ENCODE measurements at regions not wholly inside any gene's neighbourhood (a gene's known extent, or its start where the extent isn't known, plus 50 kb on each side); places are given as distances from the start of the nearest gene placed in this dataset.

GRCh38 chr1:88375977-88376376 is 308.1 kb upstream of the PKN2 start:
- no peaks in the 10 kb centered on the region for H3K4me1 Mint-ChIP-seq (ENCODE audit: low read depth)
- no peaks in the 10 kb centered on the region for H3K27me3 Mint-ChIP-seq
- no peak overlapping the region for H3K4me3 Mint-ChIP-seq
- no peaks in the 10 kb centered on the region for H3K36me3 Mint-ChIP-seq (ENCODE audit: low read depth)
- H3K9me3 Mint-ChIP-seq, result no peaks in the 10 kb centered on the region
- no peak overlapping the region for H3K27ac Mint-ChIP-seq
- intact Hi-C loops (cut with micrococcal nuclease), result no loop called here

DNA sequence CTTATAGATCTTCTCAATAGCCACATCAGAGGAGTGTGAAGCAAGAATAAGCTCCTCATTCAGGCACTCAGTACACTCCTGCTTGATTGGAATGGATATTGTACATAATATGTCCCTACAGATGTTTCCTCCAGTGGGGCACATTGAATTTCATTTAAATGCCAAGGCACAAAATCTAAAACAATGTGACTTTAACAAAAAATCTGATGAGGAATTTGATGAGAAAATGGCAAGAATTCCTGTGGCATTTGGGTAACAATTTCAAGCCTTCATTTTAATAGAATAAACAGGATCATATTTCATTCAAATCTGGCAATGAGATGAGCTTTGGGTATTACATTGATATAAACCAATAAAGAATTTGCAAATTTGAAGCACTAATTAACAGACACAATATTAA is 307.7 kb upstream of the PKN2 start:
- H3K27ac Mint-ChIP-seq, result no peak overlapping the region
- H3K36me3 Mint-ChIP-seq (ENCODE audit: low read depth), result no peaks in the 10 kb centered on the region
- no peaks in the 10 kb centered on the region for H3K27me3 Mint-ChIP-seq
- no peaks in the 10 kb centered on the region for H3K9me3 Mint-ChIP-seq
- no peaks in the 10 kb centered on the region for H3K4me1 Mint-ChIP-seq (ENCODE audit: low read depth)
- intact Hi-C loops (cut with micrococcal nuclease), result no loop called here
- no peak overlapping the region for H3K4me3 Mint-ChIP-seq

DNA sequence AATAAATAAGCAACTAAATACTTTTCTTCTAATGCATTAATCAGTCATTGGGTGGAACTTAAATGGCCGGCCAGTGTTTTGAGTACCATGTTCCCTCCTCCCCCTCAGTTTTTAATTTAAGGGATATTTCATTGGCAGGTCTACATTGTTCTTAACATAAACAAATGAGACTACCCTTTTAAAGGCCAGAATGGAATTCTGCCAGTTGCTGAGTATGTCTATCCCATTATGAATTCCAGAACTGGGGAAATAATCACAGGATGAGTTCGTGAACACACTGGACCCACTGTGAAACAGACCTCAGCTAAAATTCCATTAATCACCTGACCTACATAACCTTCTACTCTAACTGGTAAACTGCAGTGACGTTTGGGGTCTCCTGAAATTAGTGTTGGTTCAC is 305.5 kb upstream of the PKN2 start:
- no peaks in the 10 kb centered on the region for H3K27me3 Mint-ChIP-seq
- no peak overlapping the region for H3K4me3 Mint-ChIP-seq
- no peaks in the 10 kb centered on the region for H3K9me3 Mint-ChIP-seq

DNA sequence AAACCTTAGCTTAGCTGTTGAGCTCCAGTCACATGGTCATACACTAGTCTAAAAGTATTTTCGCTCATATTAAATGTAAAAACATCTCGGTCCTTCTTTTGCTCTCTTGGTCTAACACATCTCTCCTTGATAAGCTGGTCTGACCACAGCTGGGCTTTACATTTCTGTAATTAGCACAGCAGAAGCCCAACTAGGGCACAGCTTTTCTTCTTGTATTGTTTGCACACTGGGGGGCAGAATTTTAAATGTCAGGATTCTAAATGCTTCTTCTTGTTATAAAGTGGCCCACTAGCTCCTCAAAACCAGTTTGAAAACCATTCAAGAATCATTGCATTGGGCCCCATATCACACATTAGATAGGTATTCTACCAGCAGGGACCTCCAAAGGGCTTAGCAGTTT is 289.1 kb upstream of the PKN2 start:
- H3K36me3 Mint-ChIP-seq (ENCODE audit: low read depth), result no peaks in the 10 kb centered on the region
- no peak overlapping the region for H3K4me3 Mint-ChIP-seq
- H3K27ac Mint-ChIP-seq, result no peak overlapping the region
- no peaks in the 10 kb centered on the region for H3K4me1 Mint-ChIP-seq (ENCODE audit: low read depth)
- no peaks in the 10 kb centered on the region for H3K27me3 Mint-ChIP-seq
- H3K9me3 Mint-ChIP-seq, result no peaks in the 10 kb centered on the region
- intact Hi-C loops (cut with micrococcal nuclease), result no loop called here

More for the DNA sequence above, 305.5 kb upstream of the PKN2 start:
- Mint-ChIP-seq H3K36me3 (ENCODE audit: low read depth) (no peaks in the 10 kb centered on the region), H3K27ac (no peak overlapping the region), H3K4me1 (ENCODE audit: low read depth) (no peaks in the 10 kb centered on the region)
- intact Hi-C loops (cut with micrococcal nuclease), result no loop called here

- Mint-ChIP-seq H3K27me3 (no peaks in the 10 kb centered on the region), H3K4me3 (no peak overlapping the region), H3K27ac (no peak overlapping the region), H3K9me3 (no peaks in the 10 kb centered on the region), H3K36me3 (ENCODE audit: low read depth) (no peaks in the 10 kb centered on the region), H3K4me1 (ENCODE audit: low read depth) (no peaks in the 10 kb centered on the region)
- intact Hi-C loops (cut with micrococcal nuclease), result no loop called here
Measured at GRCh38 chr1:88398338-88398737, 285.7 kb upstream of the PKN2 start.

DNA sequence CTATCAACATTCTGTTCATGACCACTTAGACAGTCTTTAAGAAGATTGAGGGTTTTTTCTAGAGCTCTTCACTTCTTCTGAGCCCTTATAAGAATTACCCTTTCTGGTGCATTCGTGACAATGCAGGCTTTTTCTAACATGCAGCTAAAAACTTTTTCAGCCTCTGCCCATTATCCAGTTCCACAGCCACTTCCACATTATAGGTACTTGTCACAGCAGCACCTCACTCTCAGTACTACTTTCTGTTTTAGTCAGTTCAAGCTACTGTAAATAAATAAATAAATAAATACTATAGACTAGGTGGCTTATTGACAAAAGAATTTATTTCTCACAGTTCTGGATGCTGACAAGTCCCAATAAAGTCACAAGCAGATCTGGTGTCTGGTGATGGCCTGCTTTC is 284.4 kb upstream of the PKN2 start:
- intact Hi-C loops (cut with micrococcal nuclease), result no loop called here

GRCh38 chr1:88401313-88401712 is 282.8 kb upstream of the PKN2 start:
- no peak overlapping the region for H3K27ac Mint-ChIP-seq
- intact Hi-C loops (cut with micrococcal nuclease), result no loop called here
- H3K36me3 Mint-ChIP-seq (ENCODE audit: low read depth), result no peaks in the 10 kb centered on the region
- no peaks in the 10 kb centered on the region for H3K9me3 Mint-ChIP-seq
- no peak overlapping the region for H3K4me3 Mint-ChIP-seq
- H3K4me1 Mint-ChIP-seq (ENCODE audit: low read depth), result no peaks in the 10 kb centered on the region
- H3K27me3 Mint-ChIP-seq, result no peaks in the 10 kb centered on the region

More for the DNA sequence above, 284.4 kb upstream of the PKN2 start:
- no peaks in the 10 kb centered on the region for H3K4me1 Mint-ChIP-seq (ENCODE audit: low read depth)
- no peaks in the 10 kb centered on the region for H3K36me3 Mint-ChIP-seq (ENCODE audit: low read depth)
- no peaks in the 10 kb centered on the region for H3K9me3 Mint-ChIP-seq
- no peaks in the 10 kb centered on the region for H3K27me3 Mint-ChIP-seq
- no peak overlapping the region for H3K27ac Mint-ChIP-seq
- no peak overlapping the region for H3K4me3 Mint-ChIP-seq

- intact Hi-C loops (cut with micrococcal nuclease), result no loop called here
- Mint-ChIP-seq H3K36me3 (ENCODE audit: low read depth) (no peaks in the 10 kb centered on the region), H3K9me3 (peaks cover 8% of the 10 kb centered on the region), H3K27ac (no peak overlapping the region), H3K27me3 (no peaks in the 10 kb centered on the region), H3K4me3 (no peak overlapping the region), H3K4me1 (ENCODE audit: low read depth) (no peaks in the 10 kb centered on the region)
Measured at GRCh38 chr1:88404582-88404981, 279.5 kb upstream of the PKN2 start.

- Mint-ChIP-seq H3K4me1 (ENCODE audit: low read depth) (no peaks in the 10 kb centered on the region), H3K27me3 (no peaks in the 10 kb centered on the region), H3K9me3 (peaks cover 12% of the 10 kb centered on the region), H3K36me3 (ENCODE audit: low read depth) (no peaks in the 10 kb centered on the region), H3K4me3 (no peak overlapping the region), H3K27ac (no peak overlapping the region)
- intact Hi-C loops (cut with micrococcal nuclease), result no loop called here
Measured at GRCh38 chr1:88407248-88407647, 276.8 kb upstream of the PKN2 start.

- H3K36me3 Mint-ChIP-seq (ENCODE audit: low read depth), result no peaks in the 10 kb centered on the region
- peaks cover 69% of the 10 kb centered on the region for H3K9me3 Mint-ChIP-seq
- H3K27me3 Mint-ChIP-seq, result no peaks in the 10 kb centered on the region
- intact Hi-C loops (cut with micrococcal nuclease), result no loop called here
- no peak overlapping the region for H3K27ac Mint-ChIP-seq
- no peak overlapping the region for H3K4me3 Mint-ChIP-seq
- H3K4me1 Mint-ChIP-seq (ENCODE audit: low read depth), result no peaks in the 10 kb centered on the region
Measured at GRCh38 chr1:88421997-88422396, 262.1 kb upstream of the PKN2 start.

GRCh38 chr1:88433556-88433955 is 250.5 kb upstream of the PKN2 start:
- no peak overlapping the region for H3K4me3 Mint-ChIP-seq
- no peak overlapping the region for H3K27ac Mint-ChIP-seq
- H3K36me3 Mint-ChIP-seq (ENCODE audit: low read depth), result no peaks in the 10 kb centered on the region
- no peaks in the 10 kb centered on the region for H3K27me3 Mint-ChIP-seq
- H3K4me1 Mint-ChIP-seq (ENCODE audit: low read depth), result no peaks in the 10 kb centered on the region
- intact Hi-C loops (cut with micrococcal nuclease), result no loop called here
- peaks cover 44% of the 10 kb centered on the region for H3K9me3 Mint-ChIP-seq

DNA sequence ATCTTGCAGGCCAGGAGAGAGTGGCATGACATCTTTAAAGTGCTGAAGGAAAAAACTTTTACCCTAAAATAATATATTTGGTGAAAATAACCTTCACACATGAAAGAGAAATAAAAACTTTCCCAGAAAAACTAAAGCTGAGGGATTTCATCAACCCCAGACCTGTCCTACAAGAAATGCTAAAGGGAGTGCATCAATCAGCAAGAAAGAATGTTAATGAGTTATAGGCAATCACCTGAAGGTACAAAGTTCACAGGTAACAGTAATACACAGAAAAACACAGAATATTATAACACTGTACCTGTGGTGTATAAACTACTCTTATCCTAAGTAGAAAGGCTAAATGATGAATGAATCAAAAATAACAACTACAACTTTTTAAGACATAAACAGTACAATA is 249.2 kb upstream of the PKN2 start:
- H3K27me3 Mint-ChIP-seq, result no peaks in the 10 kb centered on the region
- intact Hi-C loops (cut with micrococcal nuclease), result no loop called here
- no peak overlapping the region for H3K27ac Mint-ChIP-seq
- peaks cover 44% of the 10 kb centered on the region for H3K9me3 Mint-ChIP-seq
- H3K4me1 Mint-ChIP-seq (ENCODE audit: low read depth), result no peaks in the 10 kb centered on the region
- no peak overlapping the region for H3K4me3 Mint-ChIP-seq
- no peaks in the 10 kb centered on the region for H3K36me3 Mint-ChIP-seq (ENCODE audit: low read depth)

DNA sequence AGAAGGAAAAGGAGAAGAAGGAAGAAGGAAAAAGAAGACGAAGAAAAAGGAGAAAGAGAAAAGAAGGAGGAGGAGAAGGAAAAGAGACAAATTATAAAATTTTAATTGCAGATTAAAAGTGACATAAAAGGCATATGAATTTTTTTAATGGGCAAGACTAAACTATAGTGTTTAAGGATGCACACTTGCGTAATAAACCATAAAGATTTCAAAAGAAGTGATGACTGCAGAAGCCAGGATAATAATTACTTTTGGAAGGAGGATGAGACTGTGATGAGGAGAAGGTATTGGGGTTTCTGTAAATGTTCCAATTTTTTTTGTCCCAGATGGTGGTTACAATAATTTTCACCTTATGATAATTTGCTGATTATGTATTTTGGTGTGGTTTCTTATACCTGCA is 243.1 kb upstream of the PKN2 start:
- H3K4me3 Mint-ChIP-seq, result no peak overlapping the region
- intact Hi-C loops (cut with micrococcal nuclease), result no loop called here
- H3K27me3 Mint-ChIP-seq, result no peaks in the 10 kb centered on the region
- no peaks in the 10 kb centered on the region for H3K36me3 Mint-ChIP-seq (ENCODE audit: low read depth)
- H3K4me1 Mint-ChIP-seq (ENCODE audit: low read depth), result no peaks in the 10 kb centered on the region
- H3K9me3 Mint-ChIP-seq, result peaks cover 24% of the 10 kb centered on the region
- H3K27ac Mint-ChIP-seq, result no peak overlapping the region

DNA sequence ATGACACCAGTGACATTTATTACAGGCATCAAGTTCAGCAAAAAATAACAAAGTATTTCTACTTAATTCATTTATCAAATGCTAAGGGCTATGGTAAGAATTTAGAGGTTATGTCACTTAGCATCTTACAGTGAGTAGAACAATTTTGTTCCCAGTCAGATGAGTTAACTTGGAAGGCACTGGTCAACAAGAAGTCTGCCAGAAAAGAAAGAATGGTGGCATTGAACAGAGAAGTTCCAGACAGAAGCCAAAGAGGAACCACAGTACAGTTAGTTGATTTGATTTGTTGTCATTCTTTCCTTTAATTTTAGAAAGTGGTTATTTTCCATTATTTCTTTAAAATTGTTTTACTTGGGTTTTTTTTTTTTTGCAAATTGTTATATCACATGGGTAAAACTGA is 232.2 kb upstream of the PKN2 start:
- no peaks in the 10 kb centered on the region for H3K9me3 Mint-ChIP-seq
- H3K4me3 Mint-ChIP-seq, result no peak overlapping the region
- H3K27ac Mint-ChIP-seq, result no peak overlapping the region
- peaks cover 2% of the 10 kb centered on the region for H3K27me3 Mint-ChIP-seq
- intact Hi-C loops (cut with micrococcal nuclease), result no loop called here
- no peaks in the 10 kb centered on the region for H3K36me3 Mint-ChIP-seq (ENCODE audit: low read depth)
- H3K4me1 Mint-ChIP-seq (ENCODE audit: low read depth), result peaks cover 5% of the 10 kb centered on the region

DNA sequence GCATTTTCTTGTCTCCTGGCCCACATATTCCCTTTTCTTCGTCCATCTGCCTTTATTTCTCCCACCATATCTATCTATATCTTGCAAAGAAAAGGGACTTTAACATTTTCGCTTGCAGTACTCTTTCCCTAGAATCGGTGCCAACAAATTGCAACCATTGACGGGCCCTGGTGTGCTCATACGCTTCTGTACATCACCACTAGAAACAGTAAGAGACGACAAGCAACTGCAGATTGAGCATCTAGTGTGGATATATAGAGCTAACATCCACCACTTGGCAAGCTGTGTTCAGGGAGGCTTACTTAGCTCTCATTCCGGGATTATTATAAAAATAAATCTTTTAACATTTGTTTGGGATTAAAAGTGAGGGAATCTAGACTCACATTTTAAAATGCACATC is 230.8 kb upstream of the PKN2 start:
- H3K27me3 Mint-ChIP-seq, result peaks cover 2% of the 10 kb centered on the region
- intact Hi-C loops (cut with micrococcal nuclease), result no loop called here
- no peak overlapping the region for H3K4me3 Mint-ChIP-seq
- H3K4me1 Mint-ChIP-seq (ENCODE audit: low read depth), result peaks cover 5% of the 10 kb centered on the region
- H3K9me3 Mint-ChIP-seq, result no peaks in the 10 kb centered on the region
- H3K27ac Mint-ChIP-seq, result no peak overlapping the region
- no peaks in the 10 kb centered on the region for H3K36me3 Mint-ChIP-seq (ENCODE audit: low read depth)

- intact Hi-C loops (cut with micrococcal nuclease), result no loop called here
- H3K4me3 Mint-ChIP-seq, result no peak overlapping the region
Measured at GRCh38 chr1:88454781-88455180, 229.3 kb upstream of the PKN2 start.

More at GRCh38 chr1:88454781-88455180, 229.3 kb upstream of the PKN2 start:
- H3K4me1 Mint-ChIP-seq (ENCODE audit: low read depth), result peaks cover 5% of the 10 kb centered on the region
- H3K36me3 Mint-ChIP-seq (ENCODE audit: low read depth), result no peaks in the 10 kb centered on the region
- H3K27ac Mint-ChIP-seq, result no peak overlapping the region
- no peaks in the 10 kb centered on the region for H3K9me3 Mint-ChIP-seq
- H3K27me3 Mint-ChIP-seq, result peaks cover 5% of the 10 kb centered on the region

Data from dendritic cell treated with granulocyte-macrophage colony-stimulating factor and Interleukin-4, amounts not matched to agents 40 ng/mL and 50 ng/mL, for 4 days (primary cell).